GM12872 (cell line): ENCODE measurements at regions not wholly inside any gene's neighbourhood (a gene's known extent, or its start where the extent isn't known, plus 50 kb on each side); places are given as distances from the start of the nearest gene placed in this dataset.
A peak's percentile ranks its signal among the peaks of the same experiment; 100 is the strongest.

Experiments
- TF ChIP-seq, protein P1 (sequence below): IDR thresholded peaks from 3 replicates; pipeline ENCODE4 v1.5.1; 2011; ENCODE audit warnings: low read depth, mild to moderate bottlenecking, low read length, moderate library complexity; ENCODE audit not compliant: insufficient read depth

DNA sequence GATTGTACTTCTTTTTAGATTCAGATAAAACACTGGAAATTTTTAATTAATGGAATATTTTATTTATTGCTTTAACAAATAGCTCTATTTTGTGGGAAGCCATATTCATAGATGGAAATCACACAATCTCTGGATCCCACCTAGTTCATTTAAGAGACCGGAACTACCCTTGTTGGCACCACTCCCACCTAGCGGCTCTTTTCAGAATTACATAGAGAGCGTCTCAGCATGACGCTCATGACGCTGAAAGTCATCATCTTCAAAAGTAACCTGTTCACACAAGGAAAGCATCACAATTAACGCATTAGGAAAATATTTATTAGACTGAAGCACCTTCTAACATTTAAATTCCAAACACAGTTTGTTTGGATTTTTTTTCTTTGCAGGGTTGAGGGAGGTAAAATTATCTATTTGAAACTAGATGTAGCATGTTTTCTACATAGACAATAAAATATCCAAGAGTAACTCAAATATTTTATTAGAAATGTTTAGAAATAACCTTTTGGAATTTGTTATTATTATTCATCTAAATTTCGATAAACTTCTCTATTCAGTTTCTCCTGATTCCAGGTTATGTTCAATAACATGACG, 214.9 kb upstream of the ARRDC4 start:
- TF ChIP-seq, protein P1, sequence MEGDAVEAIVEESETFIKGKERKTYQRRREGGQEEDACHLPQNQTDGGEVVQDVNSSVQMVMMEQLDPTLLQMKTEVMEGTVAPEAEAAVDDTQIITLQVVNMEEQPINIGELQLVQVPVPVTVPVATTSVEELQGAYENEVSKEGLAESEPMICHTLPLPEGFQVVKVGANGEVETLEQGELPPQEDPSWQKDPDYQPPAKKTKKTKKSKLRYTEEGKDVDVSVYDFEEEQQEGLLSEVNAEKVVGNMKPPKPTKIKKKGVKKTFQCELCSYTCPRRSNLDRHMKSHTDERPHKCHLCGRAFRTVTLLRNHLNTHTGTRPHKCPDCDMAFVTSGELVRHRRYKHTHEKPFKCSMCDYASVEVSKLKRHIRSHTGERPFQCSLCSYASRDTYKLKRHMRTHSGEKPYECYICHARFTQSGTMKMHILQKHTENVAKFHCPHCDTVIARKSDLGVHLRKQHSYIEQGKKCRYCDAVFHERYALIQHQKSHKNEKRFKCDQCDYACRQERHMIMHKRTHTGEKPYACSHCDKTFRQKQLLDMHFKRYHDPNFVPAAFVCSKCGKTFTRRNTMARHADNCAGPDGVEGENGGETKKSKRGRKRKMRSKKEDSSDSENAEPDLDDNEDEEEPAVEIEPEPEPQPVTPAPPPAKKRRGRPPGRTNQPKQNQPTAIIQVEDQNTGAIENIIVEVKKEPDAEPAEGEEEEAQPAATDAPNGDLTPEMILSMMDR = peak; percentile 70

DNA sequence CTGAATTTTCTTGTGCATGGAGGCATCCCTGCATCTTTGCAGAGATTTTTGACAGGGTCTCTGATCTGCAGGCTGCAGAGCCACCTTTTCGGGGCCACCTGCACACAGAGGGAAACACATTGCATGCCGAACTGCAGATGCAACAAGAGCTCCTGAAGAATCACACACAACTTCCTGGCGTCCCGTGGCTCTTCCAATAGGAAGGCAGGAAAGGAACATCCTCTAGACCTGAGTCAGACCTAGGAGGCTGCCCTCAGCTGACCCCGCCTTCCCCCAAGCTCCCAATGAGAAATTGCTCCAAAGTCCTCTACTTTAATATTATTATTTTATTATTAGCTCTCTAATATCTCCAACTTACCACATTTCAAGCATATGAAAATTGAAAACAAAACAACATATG, 213.2 kb upstream of the ARRDC4 start:
- TF ChIP-seq, protein P1 = no peak

DNA sequence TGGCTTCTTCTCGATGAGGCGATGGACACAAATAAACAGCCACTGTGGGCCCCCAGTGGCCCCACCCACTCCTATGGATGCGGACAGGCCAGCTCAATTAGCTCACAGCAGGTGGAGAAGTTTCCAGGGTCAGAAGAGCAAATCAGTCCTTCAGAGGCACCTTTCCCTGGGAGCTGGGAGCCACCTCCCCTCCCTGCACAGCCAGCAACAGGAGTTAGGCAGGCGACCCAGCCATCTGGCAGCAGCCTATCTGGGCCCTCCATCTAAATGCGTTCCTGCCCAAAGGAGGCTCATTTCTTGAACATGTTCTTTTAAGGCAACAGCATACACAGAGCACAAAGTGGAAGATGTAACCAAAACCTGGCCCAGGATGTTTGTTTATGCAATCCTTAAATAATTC, 211.9 kb upstream of the ARRDC4 start:
- TF ChIP-seq, protein P1 = no peak

DNA sequence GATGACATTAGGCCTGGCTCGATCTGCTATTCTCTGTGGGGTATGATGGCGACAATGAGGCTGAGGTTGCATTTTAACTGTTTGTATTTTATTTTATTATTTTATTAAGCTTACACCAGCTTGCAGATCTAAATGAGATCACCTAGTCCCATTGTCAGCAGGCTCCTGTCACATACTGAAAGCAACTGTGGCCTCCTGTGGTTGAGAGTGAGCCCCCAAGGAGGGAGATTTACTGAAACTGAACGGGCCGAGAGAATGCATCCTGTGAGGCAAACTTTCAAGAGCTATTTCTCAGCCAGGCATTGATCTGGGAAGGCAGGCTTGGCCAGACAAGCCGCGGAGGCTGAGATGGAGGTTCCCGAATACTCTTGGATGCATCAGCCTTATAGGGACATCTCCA, 210.4 kb upstream of the ARRDC4 start:
- TF ChIP-seq, protein P1 = no peak

DNA sequence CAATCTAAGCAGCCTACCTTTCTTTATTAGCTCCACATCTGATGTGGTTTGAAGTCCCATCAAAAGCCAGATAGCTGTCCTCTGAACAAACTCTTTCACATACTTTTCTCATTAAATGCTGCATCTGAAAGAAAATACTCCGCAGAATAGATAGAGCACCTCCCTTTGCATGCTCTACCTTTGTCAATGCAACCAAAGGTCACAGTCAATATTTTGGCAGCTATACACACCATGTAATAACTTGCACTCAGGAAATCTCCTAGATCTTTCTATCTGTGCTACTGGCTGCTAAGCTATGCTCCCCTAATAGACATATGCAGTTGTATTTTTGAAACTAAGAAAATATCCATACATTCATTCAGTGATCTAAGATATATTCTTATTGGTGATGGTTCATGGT, 204.8 kb upstream of the ARRDC4 start:
- TF ChIP-seq, protein P1 = no peak

DNA sequence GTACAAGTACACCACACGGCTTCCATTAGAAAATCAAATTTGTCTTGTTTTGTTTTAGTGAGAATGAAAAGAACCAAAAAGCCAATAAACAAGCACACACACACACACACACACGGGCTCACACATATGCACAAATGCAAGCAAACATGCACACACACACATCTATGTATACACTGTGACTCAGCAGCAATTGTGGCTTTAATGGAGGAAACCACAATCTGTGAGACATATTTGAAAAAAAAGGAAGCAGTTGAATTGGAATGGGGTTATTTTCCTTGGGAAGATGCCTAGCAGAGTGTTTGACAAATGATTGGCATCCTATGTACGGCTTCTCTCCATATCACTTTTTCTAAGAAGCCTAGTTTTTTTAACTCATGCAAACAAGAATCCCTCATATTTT, 201.1 kb upstream of the ARRDC4 start:
- TF ChIP-seq, protein P1 = no peak

DNA sequence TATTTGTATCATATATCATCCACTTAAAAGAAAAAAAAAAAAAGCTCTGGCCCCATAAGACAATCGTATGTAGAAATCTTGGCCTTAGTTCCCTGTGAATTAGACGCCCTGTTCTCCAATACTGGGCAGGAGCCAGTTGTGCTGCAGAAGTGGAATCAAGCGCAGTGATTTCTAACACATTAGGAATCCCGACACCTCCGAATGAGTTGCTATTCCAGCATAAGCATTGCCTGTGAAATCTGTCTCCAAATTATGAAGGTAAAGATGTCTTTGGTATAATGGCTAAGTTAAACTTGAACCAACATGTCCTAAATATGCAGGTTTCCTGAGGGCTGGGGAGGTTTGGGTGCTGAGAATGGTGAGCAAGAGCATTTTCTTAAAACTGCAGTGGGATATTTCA, 199.4 kb upstream of the ARRDC4 start:
- TF ChIP-seq, protein P1 = no peak
